ENCODE measurements at regions not wholly inside any gene's neighbourhood (a gene's known extent, or its start where the extent isn't known, plus 50 kb on each side); places are given as distances from the start of the nearest gene placed in this dataset.

DNA sequence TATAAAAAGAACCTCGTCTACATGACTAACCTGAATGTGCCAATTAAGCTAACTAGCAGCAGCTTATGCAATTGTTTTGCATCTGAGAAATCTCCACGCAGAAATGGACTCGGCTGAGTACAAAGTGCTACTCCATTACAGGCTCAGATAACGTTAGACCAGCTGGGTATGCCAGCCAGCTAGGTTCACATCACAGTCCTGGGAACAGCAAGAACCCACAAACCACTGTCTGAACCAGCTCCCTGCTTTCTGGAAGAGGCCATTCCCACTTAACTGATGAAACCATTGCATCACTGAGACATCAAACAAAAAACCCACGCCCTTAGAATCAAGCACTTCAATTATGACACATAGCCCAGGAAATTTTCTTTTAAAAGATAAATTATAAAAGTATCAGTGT is 202.7 kb downstream of the CYRIA start:
- intact Hi-C loops (cut with DNase I): no loop called here
- no peaks in the 10 kb centered on the region for H3K4me1 ChIP-seq
- no peaks in the 10 kb centered on the region for H3K9me3 ChIP-seq
- H3K27ac ChIP-seq: no peak overlapping the region
- no peak for TF ChIP-seq CTCF (IDR thresholded peaks at IDR 0.05)
- no peak for TF ChIP-seq POLR2AphosphoS5 (IDR thresholded peaks at IDR 0.05; ENCODE audit: insufficient read depth in 1 of 2, low read depth in 1 of 2)
- H3K36me3 ChIP-seq: no peaks in the 10 kb centered on the region
- DNase-seq (ENCODE audit: extremely low spot score in 2 of 2): no peak
- H3K27me3 ChIP-seq: no peaks in the 10 kb centered on the region
- H3K4me3 ChIP-seq: no peak overlapping the region

- Histone ChIP-seq H3K36me3 (no peaks in the 10 kb centered on the region), H3K27me3 (no peaks in the 10 kb centered on the region), H3K4me3 (no peak overlapping the region), H3K9me3 (no peaks in the 10 kb centered on the region), H3K27ac (no peak overlapping the region), H3K4me1 (no peaks in the 10 kb centered on the region)
- DNase-seq (ENCODE audit: extremely low spot score in 2 of 2): no peak
- TF ChIP-seq CTCF (IDR thresholded peaks at IDR 0.05): no peak
- TF ChIP-seq POLR2AphosphoS5 (IDR thresholded peaks at IDR 0.05; ENCODE audit: insufficient read depth in 1 of 2, low read depth in 1 of 2): no peak
- no peak for TF ChIP-seq POLR2A (IDR thresholded peaks at IDR 0.05)
- intact Hi-C loops (cut with DNase I): no loop called here
Observed at GRCh38 chr2:16461672-16462071, 204.0 kb downstream of the CYRIA start.

DNA sequence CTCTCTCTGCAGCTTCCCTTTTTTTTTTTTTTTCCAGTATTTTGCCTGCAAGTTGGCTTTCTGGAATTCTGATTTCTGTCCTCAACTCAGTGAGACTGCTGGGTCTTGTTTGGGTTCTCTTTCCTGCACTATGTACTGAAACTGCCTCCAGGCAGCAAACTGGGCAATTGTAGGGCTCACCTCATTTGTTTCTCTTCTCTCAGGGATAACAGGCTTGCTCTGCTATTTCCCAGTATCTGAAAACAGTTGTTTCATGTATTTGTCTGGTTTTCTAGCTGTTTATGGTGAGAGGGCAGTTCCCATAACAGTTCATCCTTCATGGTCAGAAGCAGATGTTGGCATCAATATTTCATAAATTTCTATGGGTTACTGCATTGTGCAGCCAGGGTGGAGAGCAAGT is 206.0 kb downstream of the CYRIA start:
- intact Hi-C loops (cut with DNase I): no loop called here

DNA sequence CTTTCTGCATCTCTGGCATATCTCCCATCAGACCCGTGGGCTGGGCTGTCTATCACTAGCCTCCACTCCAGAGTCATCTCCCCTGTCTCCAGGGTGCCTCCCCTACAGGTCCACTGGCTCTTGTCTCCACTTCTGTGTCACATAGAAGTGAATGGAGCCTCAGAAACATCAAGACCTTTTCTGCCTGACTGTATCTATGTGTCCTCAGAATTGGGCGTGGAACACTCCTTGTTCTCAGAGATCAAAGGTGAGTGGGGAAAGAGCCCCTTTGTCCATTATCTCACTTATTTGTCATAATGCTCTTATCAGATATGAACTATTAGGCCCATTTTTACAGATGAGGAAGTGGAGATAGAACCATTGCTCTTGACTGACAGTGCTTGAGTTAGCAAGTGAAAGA is 211.0 kb downstream of the CYRIA start:
- H3K4me3 ChIP-seq: no peak overlapping the region
- H3K27me3 ChIP-seq: no peaks in the 10 kb centered on the region
- intact Hi-C loops (cut with DNase I): no loop called here
- no peak for DNase-seq (ENCODE audit: extremely low spot score in 2 of 2)
- no peaks in the 10 kb centered on the region for H3K36me3 ChIP-seq
- TF ChIP-seq CTCF (IDR thresholded peaks at IDR 0.05) (no peak), POLR2A (IDR thresholded peaks at IDR 0.05) (no peak), POLR2AphosphoS5 (IDR thresholded peaks at IDR 0.05; ENCODE audit: insufficient read depth in 1 of 2, low read depth in 1 of 2) (no peak)
- H3K4me1 ChIP-seq: no peaks in the 10 kb centered on the region
- H3K9me3 ChIP-seq: no peaks in the 10 kb centered on the region
- no peak overlapping the region for H3K27ac ChIP-seq

More for the DNA sequence above, 206.0 kb downstream of the CYRIA start:
- Histone ChIP-seq H3K27ac (no peak overlapping the region), H3K36me3 (no peaks in the 10 kb centered on the region), H3K4me1 (no peaks in the 10 kb centered on the region), H3K27me3 (no peaks in the 10 kb centered on the region), H3K9me3 (no peaks in the 10 kb centered on the region), H3K4me3 (no peak overlapping the region)
- no peak for DNase-seq (ENCODE audit: extremely low spot score in 2 of 2)
- TF ChIP-seq CTCF (IDR thresholded peaks at IDR 0.05) (no peak), POLR2A (IDR thresholded peaks at IDR 0.05) (no peak), POLR2AphosphoS5 (IDR thresholded peaks at IDR 0.05; ENCODE audit: insufficient read depth in 1 of 2, low read depth in 1 of 2) (no peak)

- Histone ChIP-seq H3K4me1 (no peaks in the 10 kb centered on the region), H3K4me3 (no peak overlapping the region), H3K27me3 (no peaks in the 10 kb centered on the region), H3K9me3 (no peaks in the 10 kb centered on the region), H3K27ac (no peak overlapping the region), H3K36me3 (no peaks in the 10 kb centered on the region)
- no peak for TF ChIP-seq POLR2AphosphoS5 (IDR thresholded peaks at IDR 0.05; ENCODE audit: insufficient read depth in 1 of 2, low read depth in 1 of 2)
- no peak for TF ChIP-seq POLR2A (IDR thresholded peaks at IDR 0.05)
- no peak for TF ChIP-seq CTCF (IDR thresholded peaks at IDR 0.05)
- DNase-seq (ENCODE audit: extremely low spot score in 2 of 2): no peak
- intact Hi-C loops (cut with DNase I): no loop called here
Observed at GRCh38 chr2:16452123-16452522, 213.5 kb downstream of the CYRIA start.
